OCI-LY1 (cell line): ENCODE measurements at regions not wholly inside any gene's neighbourhood (a gene's known extent, or its start where the extent isn't known, plus 50 kb on each side); places are given as distances from the start of the nearest gene placed in this dataset.

ENCODE experiments used
- H2AFZ ChIP-seq: fragments of 200-600 bp; sonication (generic), shearing (Covaris generic); 2 replicates; pipeline ENCODE4 v1.6.0; 2014; ENCODE audit warnings: antibody characterized with exemption, mild to moderate bottlenecking, low read length
- H3F3A ChIP-seq: fragments of 200-600 bp; sonication (generic), shearing (Covaris generic); 2 replicates; pipeline ENCODE4 v1.6.0; 2014; ENCODE audit warnings: mild to moderate bottlenecking, antibody characterized with exemption, low read length, moderate library complexity; ENCODE audit not compliant: insufficient read depth
- H3K27ac ChIP-seq: fragments of 200-600 bp; sonication (generic); 2 replicates; pipeline ENCODE4 v1.5.1; 2014; ENCODE audit warnings: low read length, mixed run types, mild to moderate bottlenecking, low read depth; ENCODE audit not compliant: poor library complexity, severe bottlenecking
- H3K27me3 ChIP-seq: fragments of 200-600 bp; sonication (generic); 2 replicates; pipeline ENCODE4 v1.6.0; 2014; ENCODE audit warnings: antibody characterized with exemption, mild to moderate bottlenecking, low read length, moderate library complexity; ENCODE audit not compliant: insufficient read depth
- H3K36me3 ChIP-seq: fragments of 200-600 bp; sonication (generic); 2 replicates; pipeline ENCODE4 v1.6.1; 2014; ENCODE audit warnings: mild to moderate bottlenecking, antibody characterized with exemption, low read length, moderate library complexity, mixed read lengths; ENCODE audit not compliant: insufficient read depth
- H3K4me1 ChIP-seq: fragments of 200-600 bp; sonication (generic); 2 replicates; pipeline ENCODE4 v1.5.1; 2014; ENCODE audit warnings: mild to moderate bottlenecking, low read length, moderate library complexity; ENCODE audit not compliant: insufficient read depth, severe bottlenecking
- H3K4me2 ChIP-seq: fragments of 200-600 bp; sonication (generic), shearing (Covaris generic); 2 replicates; pipeline ENCODE4 v1.6.1; 2014; ENCODE audit warnings: low read length
- H3K4me3 ChIP-seq: fragments of 200-600 bp; sonication (generic); 2 replicates; pipeline ENCODE4 v1.5.1; 2014; ENCODE audit warnings: low read length, low read depth, mild to moderate bottlenecking, mixed read lengths; ENCODE audit not compliant: poor library complexity, severe bottlenecking
- H3K79me2 ChIP-seq: fragments of 200-600 bp; shearing (Covaris generic); 2 replicates; pipeline ENCODE4 v1.6.1; 2016; ENCODE audit warnings: mixed run types, low read length, mixed read lengths; ENCODE audit not compliant: insufficient read depth
- H3K9ac ChIP-seq: fragments of 200-600 bp; sonication (generic), shearing (Covaris generic); 2 replicates; pipeline ENCODE4 v1.6.1; 2014; ENCODE audit warnings: mild to moderate bottlenecking, low read length, mixed read lengths
- H3K9me2 ChIP-seq: fragments of 200-600 bp; sonication (generic), shearing (Covaris generic); 2 replicates; pipeline ENCODE4 v1.6.1; 2014; ENCODE audit warnings: low read depth, mild to moderate bottlenecking, low read length, mixed read lengths
- H3K9me3 ChIP-seq: fragments of 200-600 bp; shearing (Covaris generic); 2 replicates; pipeline ENCODE4 v1.6.1; 2014; ENCODE audit warnings: low read length, mixed read lengths
- H4K20me1 ChIP-seq: fragments of 200-600 bp; sonication (generic), shearing (Covaris generic); 2 replicates; pipeline ENCODE4 v1.6.0; 2016; ENCODE audit warnings: mild to moderate bottlenecking, low read length; ENCODE audit not compliant: insufficient read depth
- EZH2 ChIP-seq: fragments of 200-600 bp; sonication (generic), shearing (Covaris generic); IDR thresholded peaks from 2 replicates; pipeline ENCODE4 v1.8.0; 2017; ENCODE audit warnings: borderline replicate concordance, mixed run types, mild to moderate bottlenecking, antibody characterized with exemption, low read length, moderate library complexity, mixed read lengths
- TF ChIP-seq, protein P1 (sequence below): fragments of 200-600 bp; sonication (generic), shearing (Covaris generic); IDR thresholded peaks from 2 replicates; pipeline ENCODE4 v1.5.1; 2017; ENCODE audit warnings: mild to moderate bottlenecking, antibody characterized with exemption, low read length, moderate library complexity, mixed read lengths

GRCh38 chr5:88944751-88945531, 62.0 kb upstream of the MEF2C start:
- H3K36me3 ChIP-seq: no peaks in the 10 kb centered on the region

DNA sequence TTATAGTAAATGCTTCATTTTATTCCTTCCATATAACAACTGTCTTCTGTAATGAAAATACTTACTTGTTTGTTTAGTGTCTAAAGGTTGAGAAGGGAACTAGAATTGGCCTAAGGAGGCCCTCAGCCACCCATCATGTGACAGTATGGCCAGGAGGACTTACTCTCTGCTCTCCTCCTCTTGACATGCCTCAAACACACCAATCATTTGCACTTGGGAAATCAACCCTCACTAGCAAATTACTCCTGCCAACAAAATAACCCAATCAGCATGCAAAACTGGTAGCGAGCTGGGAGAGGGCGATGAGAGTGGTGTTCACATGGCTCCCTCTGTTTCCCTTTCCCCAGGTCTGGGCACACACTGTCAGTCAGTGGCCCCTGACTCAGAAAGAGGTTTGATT, 58.6 kb upstream of the MEF2C start:
- H2AFZ ChIP-seq: no peak overlapping the region
- no peak overlapping the region for H3K9ac ChIP-seq
- H3K4me3 ChIP-seq: no peak overlapping the region
- no peaks in the 10 kb centered on the region for H4K20me1 ChIP-seq
- H3K4me1 ChIP-seq: peaks cover 7% of the 10 kb centered on the region
- no peaks in the 10 kb centered on the region for H3K9me3 ChIP-seq
- H3K27me3 ChIP-seq: no peaks in the 10 kb centered on the region
- H3K36me3 ChIP-seq: no peaks in the 10 kb centered on the region
- H3K79me2 ChIP-seq: no peaks in the 10 kb centered on the region
- H3K9me2 ChIP-seq: no peaks in the 10 kb centered on the region
- H3K27ac ChIP-seq: no peak overlapping the region
- H3F3A ChIP-seq: no peaks in the 10 kb centered on the region
- TF ChIP-seq, protein P1, sequence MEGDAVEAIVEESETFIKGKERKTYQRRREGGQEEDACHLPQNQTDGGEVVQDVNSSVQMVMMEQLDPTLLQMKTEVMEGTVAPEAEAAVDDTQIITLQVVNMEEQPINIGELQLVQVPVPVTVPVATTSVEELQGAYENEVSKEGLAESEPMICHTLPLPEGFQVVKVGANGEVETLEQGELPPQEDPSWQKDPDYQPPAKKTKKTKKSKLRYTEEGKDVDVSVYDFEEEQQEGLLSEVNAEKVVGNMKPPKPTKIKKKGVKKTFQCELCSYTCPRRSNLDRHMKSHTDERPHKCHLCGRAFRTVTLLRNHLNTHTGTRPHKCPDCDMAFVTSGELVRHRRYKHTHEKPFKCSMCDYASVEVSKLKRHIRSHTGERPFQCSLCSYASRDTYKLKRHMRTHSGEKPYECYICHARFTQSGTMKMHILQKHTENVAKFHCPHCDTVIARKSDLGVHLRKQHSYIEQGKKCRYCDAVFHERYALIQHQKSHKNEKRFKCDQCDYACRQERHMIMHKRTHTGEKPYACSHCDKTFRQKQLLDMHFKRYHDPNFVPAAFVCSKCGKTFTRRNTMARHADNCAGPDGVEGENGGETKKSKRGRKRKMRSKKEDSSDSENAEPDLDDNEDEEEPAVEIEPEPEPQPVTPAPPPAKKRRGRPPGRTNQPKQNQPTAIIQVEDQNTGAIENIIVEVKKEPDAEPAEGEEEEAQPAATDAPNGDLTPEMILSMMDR: no peak
- TF ChIP-seq EZH2: no peak
- H3K4me2 ChIP-seq: no peak overlapping the region

More at GRCh38 chr5:88944751-88945531, 62.0 kb upstream of the MEF2C start:
- Histone ChIP-seq H3K4me3 (no peak overlapping the region), H3K27me3 (no peaks in the 10 kb centered on the region), H2AFZ (no peak overlapping the region), H3K9ac (no peak overlapping the region), H4K20me1 (no peaks in the 10 kb centered on the region), H3K4me1 (no peaks in the 10 kb centered on the region), H3K79me2 (no peaks in the 10 kb centered on the region), H3K27ac (no peak overlapping the region), H3K4me2 (no peak overlapping the region), H3K9me3 (no peaks in the 10 kb centered on the region), H3K9me2 (no peaks in the 10 kb centered on the region), H3F3A (no peaks in the 10 kb centered on the region)
- TF ChIP-seq EZH2: no peak

DNA sequence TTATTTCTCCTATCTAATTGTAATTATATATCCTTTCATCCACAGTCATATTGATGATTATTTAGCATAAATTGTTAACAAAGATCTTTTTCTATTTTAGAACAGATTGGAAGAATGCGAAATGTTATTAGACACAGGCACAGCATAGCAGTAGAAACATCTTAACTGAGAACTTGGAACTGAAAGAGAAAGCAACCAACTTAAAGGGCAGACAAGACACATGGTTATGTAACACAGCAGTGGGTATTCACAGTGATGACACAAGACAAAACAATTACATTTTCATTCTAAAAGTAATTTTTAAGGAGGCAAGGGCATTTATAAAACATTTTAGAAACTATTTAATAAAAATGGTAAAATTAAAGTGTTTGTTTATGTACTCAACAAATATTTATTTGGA, 57.7 kb upstream of the MEF2C start:
- Histone ChIP-seq H3F3A (no peaks in the 10 kb centered on the region), H3K4me3 (no peak overlapping the region), H3K9me2 (no peaks in the 10 kb centered on the region), H3K4me1 (peaks cover 7% of the 10 kb centered on the region), H3K79me2 (no peaks in the 10 kb centered on the region), H3K4me2 (no peak overlapping the region), H3K27me3 (no peaks in the 10 kb centered on the region), H2AFZ (no peak overlapping the region), H3K36me3 (no peaks in the 10 kb centered on the region), H4K20me1 (no peaks in the 10 kb centered on the region), H3K27ac (no peak overlapping the region), H3K9me3 (no peaks in the 10 kb centered on the region), H3K9ac (no peak overlapping the region)
- TF ChIP-seq EZH2: no peak
- TF ChIP-seq, protein P1: no peak

GRCh38 chr5:88939300-88939699, 56.3 kb upstream of the MEF2C start:
- H3K27ac ChIP-seq: no peak overlapping the region
- no peak overlapping the region for H3K4me2 ChIP-seq
- no peak overlapping the region for H2AFZ ChIP-seq
- no peaks in the 10 kb centered on the region for H3K79me2 ChIP-seq
- TF ChIP-seq, protein P1: no peak
- no peak for TF ChIP-seq EZH2
- H3K9me2 ChIP-seq: no peaks in the 10 kb centered on the region
- H4K20me1 ChIP-seq: no peaks in the 10 kb centered on the region
- H3K4me3 ChIP-seq: no peak overlapping the region
- no peaks in the 10 kb centered on the region for H3K9me3 ChIP-seq
- H3K4me1 ChIP-seq: peaks cover 7% of the 10 kb centered on the region
- no peaks in the 10 kb centered on the region for H3F3A ChIP-seq
- H3K9ac ChIP-seq: no peak overlapping the region
- H3K27me3 ChIP-seq: no peaks in the 10 kb centered on the region
- no peaks in the 10 kb centered on the region for H3K36me3 ChIP-seq
